ENCODE measurements at regions not wholly inside any gene's neighbourhood (a gene's known extent, or its start where the extent isn't known, plus 50 kb on each side); places are given as distances from the start of the nearest gene placed in this dataset.

DNA sequence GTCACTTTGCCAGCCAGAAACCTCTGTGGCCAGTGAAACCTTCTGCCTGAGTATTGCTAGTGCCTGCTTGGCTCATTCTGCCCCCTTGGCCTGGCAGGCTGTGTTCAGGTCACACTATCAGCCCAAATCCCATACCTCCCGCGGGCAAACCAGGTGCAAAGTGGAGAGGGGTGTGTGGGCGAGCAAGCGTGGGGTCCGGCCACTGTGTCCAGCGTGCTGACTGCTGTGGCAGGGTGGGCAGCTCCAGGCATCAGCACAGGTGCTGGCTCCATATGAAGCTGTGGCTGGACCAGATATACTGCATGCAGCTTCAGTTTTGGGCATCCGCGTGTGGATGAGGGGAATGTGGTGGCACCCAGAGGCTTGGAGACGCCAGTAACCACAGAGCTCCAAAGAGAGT lies 576.5 kb upstream of the EDIL3 start:
- intact Hi-C loops (cut with micrococcal nuclease; ENCODE audit: unreplicated experiment), result no loop called here
- H3K4me3 Mint-ChIP-seq (ENCODE audit: low read depth, unreplicated experiment), result no peak overlapping the region
- no TSS peak for BruUV-seq (replicated peaks)
- no peaks in the 10 kb centered on the region for H3K27me3 Mint-ChIP-seq (ENCODE audit: unreplicated experiment)
- CTCF ChIA-PET, result no interaction called here
- H3K27ac Mint-ChIP-seq (ENCODE audit: unreplicated experiment), result no peak overlapping the region
- H3K9me3 Mint-ChIP-seq (ENCODE audit: low read depth, unreplicated experiment), result no peaks in the 10 kb centered on the region
- TF ChIP-seq CTCF (IDR thresholded peaks at IDR 0.05; ENCODE audit: unreplicated experiment), result no peak
- H3K4me1 Mint-ChIP-seq (ENCODE audit: low read depth, unreplicated experiment), result no peaks in the 10 kb centered on the region
- no peak for DNase-seq
- no peaks in the 10 kb centered on the region for H3K36me3 Mint-ChIP-seq (ENCODE audit: insufficient read depth, unreplicated experiment)

DNA sequence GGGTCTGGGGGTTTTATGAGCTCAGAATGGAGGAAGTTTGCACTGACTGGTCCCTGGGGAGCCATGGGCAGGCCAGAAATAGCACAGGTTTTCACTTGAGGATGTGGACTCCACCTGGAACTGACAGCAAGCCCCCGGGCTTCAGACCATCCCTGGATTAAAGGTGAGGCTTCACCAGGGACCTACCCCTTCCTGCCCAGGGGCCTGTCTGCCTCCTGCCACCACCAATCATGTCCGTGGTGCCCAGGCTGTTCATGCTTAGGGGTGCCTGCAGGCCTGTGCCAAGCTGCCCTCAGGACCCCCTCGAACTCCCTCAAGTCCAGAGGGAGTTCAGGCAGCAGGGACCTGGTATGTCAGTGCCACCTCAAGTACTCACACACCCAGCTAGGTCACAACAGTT lies 577.2 kb upstream of the EDIL3 start:
- H3K4me1 Mint-ChIP-seq (ENCODE audit: low read depth, unreplicated experiment), result no peaks in the 10 kb centered on the region
- no peaks in the 10 kb centered on the region for H3K27me3 Mint-ChIP-seq (ENCODE audit: unreplicated experiment)
- no peaks in the 10 kb centered on the region for H3K9me3 Mint-ChIP-seq (ENCODE audit: low read depth, unreplicated experiment)
- no peak for TF ChIP-seq CTCF (IDR thresholded peaks at IDR 0.05; ENCODE audit: unreplicated experiment)
- H3K36me3 Mint-ChIP-seq (ENCODE audit: insufficient read depth, unreplicated experiment), result no peaks in the 10 kb centered on the region
- intact Hi-C loops (cut with micrococcal nuclease; ENCODE audit: unreplicated experiment), result no loop called here
- H3K27ac Mint-ChIP-seq (ENCODE audit: unreplicated experiment), result no peak overlapping the region
- no TSS peak for BruUV-seq (replicated peaks)
- H3K4me3 Mint-ChIP-seq (ENCODE audit: low read depth, unreplicated experiment), result no peak overlapping the region
- CTCF ChIA-PET, result no interaction called here
- DNase-seq, result no peak

- no peaks in the 10 kb centered on the region for H3K9me3 Mint-ChIP-seq (ENCODE audit: low read depth, unreplicated experiment)
- H3K4me1 Mint-ChIP-seq (ENCODE audit: low read depth, unreplicated experiment), result no peaks in the 10 kb centered on the region
- H3K27ac Mint-ChIP-seq (ENCODE audit: unreplicated experiment), result no peak overlapping the region
- no peaks in the 10 kb centered on the region for H3K36me3 Mint-ChIP-seq (ENCODE audit: insufficient read depth, unreplicated experiment)
- CTCF ChIA-PET, result no interaction called here
- H3K4me3 Mint-ChIP-seq (ENCODE audit: low read depth, unreplicated experiment), result no peak overlapping the region
- no TSS peak for BruUV-seq (replicated peaks)
- H3K27me3 Mint-ChIP-seq (ENCODE audit: unreplicated experiment), result no peaks in the 10 kb centered on the region
- TF ChIP-seq CTCF (IDR thresholded peaks at IDR 0.05; ENCODE audit: unreplicated experiment), result no peak
- no peak for DNase-seq
- intact Hi-C loops (cut with micrococcal nuclease; ENCODE audit: unreplicated experiment), result no loop called here
Measured at GRCh38 chr5:84983093-84983492, 598.4 kb upstream of the EDIL3 start.

GRCh38 chr5:84985148-84985547 lies 600.5 kb upstream of the EDIL3 start:
- no peaks in the 10 kb centered on the region for H3K36me3 Mint-ChIP-seq (ENCODE audit: insufficient read depth, unreplicated experiment)
- no peak overlapping the region for H3K27ac Mint-ChIP-seq (ENCODE audit: unreplicated experiment)
- CTCF ChIA-PET, result no interaction called here
- TF ChIP-seq CTCF (IDR thresholded peaks at IDR 0.05; ENCODE audit: unreplicated experiment), result no peak
- intact Hi-C loops (cut with micrococcal nuclease; ENCODE audit: unreplicated experiment), result no loop called here
- BruUV-seq (replicated peaks), result no TSS peak
- H3K4me3 Mint-ChIP-seq (ENCODE audit: low read depth, unreplicated experiment), result no peak overlapping the region
- no peak for DNase-seq
- H3K9me3 Mint-ChIP-seq (ENCODE audit: low read depth, unreplicated experiment), result no peaks in the 10 kb centered on the region
- no peaks in the 10 kb centered on the region for H3K4me1 Mint-ChIP-seq (ENCODE audit: low read depth, unreplicated experiment)
- no peaks in the 10 kb centered on the region for H3K27me3 Mint-ChIP-seq (ENCODE audit: unreplicated experiment)

- TF ChIP-seq CTCF (IDR thresholded peaks at IDR 0.05; ENCODE audit: unreplicated experiment), result no peak
- Mint-ChIP-seq H3K27ac (ENCODE audit: unreplicated experiment) (no peak overlapping the region), H3K27me3 (ENCODE audit: unreplicated experiment) (no peaks in the 10 kb centered on the region), H3K4me1 (ENCODE audit: low read depth, unreplicated experiment) (no peaks in the 10 kb centered on the region), H3K4me3 (ENCODE audit: low read depth, unreplicated experiment) (no peak overlapping the region), H3K36me3 (ENCODE audit: insufficient read depth, unreplicated experiment) (no peaks in the 10 kb centered on the region), H3K9me3 (ENCODE audit: low read depth, unreplicated experiment) (no peaks in the 10 kb centered on the region)
- no peak for DNase-seq
- CTCF ChIA-PET, result no interaction called here
- intact Hi-C loops (cut with micrococcal nuclease; ENCODE audit: unreplicated experiment), result no loop called here
- no TSS peak for BruUV-seq (replicated peaks)
Measured at GRCh38 chr5:84986688-84987087, 602.0 kb upstream of the EDIL3 start.
